PC-3 (cell line): ENCODE measurements at regions not wholly inside any gene's neighbourhood (a gene's known extent, or its start where the extent isn't known, plus 50 kb on each side); places are given as distances from the start of the nearest gene placed in this dataset.

Source experiments
- ATAC-seq: fragments of 200-7000 bp; cut with Tn5 transposase; 2 replicates; pipeline ENCODE4 v1.9.1; 2020; ENCODE audit warnings: mild to moderate bottlenecking, moderate library complexity
- BruUV-seq: library from RNA; stranded (reverse); fragments of 400-500 nt; replicated peaks from 2 replicates; lab custom pipeline; 2021; lab: Mats Ljungman, UMichigan
- CTCF ChIA-PET: fragments of 300-600 bp; sonication (Branson Sonifier 250); formaldehyde crosslinking; loops from one replicate; lab custom pipeline; 2022; ENCODE audit warnings: antibody characterized with exemption; lab: Charles Lee
- POLR2A ChIA-PET: fragments of 300-600 bp; sonication (Branson Sonifier 250); formaldehyde crosslinking; loops from one replicate; lab custom pipeline; 2022; ENCODE audit warnings: antibody characterized with exemption; ENCODE audit not compliant: unreplicated experiment; lab: Charles Lee
- DNase-seq: peaks from one replicate; pipeline ENCODE4 v3.0.0-alpha.2; 2015
- H2AFZ ChIP-seq: fragments of 300-600 bp; sonication (generic); 2 replicates; pipeline ENCODE4 v1.6.0; 2016; ENCODE audit warnings: antibody characterized with exemption, low read length
- H3F3A ChIP-seq: fragments of 300-600 bp; sonication (generic); one replicate; pipeline ENCODE4 v1.6.0; 2017; ENCODE audit warnings: antibody characterized with exemption, low read length, control low read depth, mild to moderate bottlenecking; ENCODE audit not compliant: unreplicated experiment
- H3K27ac ChIP-seq: fragments of 300-600 bp; sonication (generic); 2 replicates; pipeline ENCODE4 v1.5.1; 2016; ENCODE audit warnings: mild to moderate bottlenecking, low read length
- H3K27me3 ChIP-seq: fragments of 300-600 bp; sonication (generic); 2 replicates; pipeline ENCODE4 v1.6.1; 2016; ENCODE audit warnings: low read length, mixed read lengths
- H3K36me3 ChIP-seq: fragments of 300-600 bp; sonication (generic); 2 replicates; pipeline ENCODE4 v1.6.1; 2016; ENCODE audit warnings: low read depth, mixed run types, low read length, mixed read lengths
- H3K4me1 ChIP-seq: fragments of 300-600 bp; sonication (generic); 2 replicates; pipeline ENCODE4 v1.5.1; 2016; ENCODE audit warnings: low read length; ENCODE audit not compliant: insufficient read depth
- H3K4me2 ChIP-seq: fragments of 300-600 bp; sonication (generic); 2 replicates; pipeline ENCODE4 v1.6.0; 2016; ENCODE audit warnings: low read length
- H3K4me3 ChIP-seq: fragments of 300-600 bp; sonication (generic); 2 replicates; pipeline ENCODE4 v1.5.1; 2016; ENCODE audit warnings: mild to moderate bottlenecking, low read length, mixed read lengths
- H3K79me2 ChIP-seq: fragments of 300-600 bp; sonication (generic); 2 replicates; pipeline ENCODE4 v1.6.1; 2017; ENCODE audit warnings: low read length, mixed read lengths
- H3K9ac ChIP-seq: fragments of 300-600 bp; sonication (generic); 2 replicates; pipeline ENCODE4 v1.6.0; 2016; ENCODE audit warnings: mild to moderate bottlenecking, low read length
- H3K9me2 ChIP-seq: fragments of 300-600 bp; sonication (generic); replicated peaks from 2 replicates; pipeline ENCODE4 v1.6.1; 2016; ENCODE audit warnings: mixed run types, low read length, mixed read lengths
- H3K9me3 ChIP-seq: fragments of 300-600 bp; sonication (generic); 2 replicates; pipeline ENCODE4 v1.6.1; 2016; ENCODE audit warnings: low read length, mixed read lengths
- H4K20me1 ChIP-seq: fragments of 300-600 bp; sonication (generic); 2 replicates; pipeline ENCODE4 v1.6.1; 2016; ENCODE audit warnings: low read length, mixed read lengths
- CTCF ChIP-seq: fragments of 300-600 bp; sonication (generic); conservative IDR thresholded peaks from 2 replicates; pipeline ENCODE4 v1.5.1; 2017; ENCODE audit warnings: antibody characterized with exemption, low read depth, mild to moderate bottlenecking, low read length
- EZH2 ChIP-seq: fragments of 300-600 bp; sonication (generic); IDR thresholded peaks from one replicate; pipeline ENCODE4 v1.6.1; 2017; ENCODE audit warnings: antibody characterized with exemption, mild to moderate bottlenecking, low read length; ENCODE audit not compliant: unreplicated experiment
- EZH2phosphoT487 ChIP-seq: fragments of 300-600 bp; sonication (generic); IDR thresholded peaks from 2 replicates; pipeline ENCODE4 v1.6.1; 2018; ENCODE audit warnings: mild to moderate bottlenecking, antibody characterized with exemption, low read length, borderline replicate concordance
- intact Hi-C: fragments of 100-400 bp; cut with micrococcal nuclease; formaldehyde crosslinking; loops from 2 replicates; pipeline ENCODE4 v1.9.0; 2023

GRCh38 chr3:155015776-155016436 lies 64.2 kb upstream of the MME start:
- BruUV-seq, result no TSS peak
- intact Hi-C loops, result no loop called here
- TF ChIP-seq EZH2 (no peak), CTCF (no peak), EZH2phosphoT487 (no peak)
- H3K9me3 ChIP-seq, result no peaks in the 10 kb centered on the region
- no peak for DNase-seq
- ATAC-seq, result no peak
- H3K27me3 ChIP-seq, result no peaks in the 10 kb centered on the region
- no peaks in the 10 kb centered on the region for H3F3A ChIP-seq
- no peak overlapping the region for H3K4me3 ChIP-seq
- CTCF ChIA-PET, result no interaction called here
- no peaks in the 10 kb centered on the region for H4K20me1 ChIP-seq
- no peak overlapping the region for H3K27ac ChIP-seq
- no peaks in the 10 kb centered on the region for H3K9me2 ChIP-seq
- H3K9ac ChIP-seq, result no peak overlapping the region
- POLR2A ChIA-PET, result no interaction called here
- H2AFZ ChIP-seq, result no peak overlapping the region
- H3K36me3 ChIP-seq, result no peaks in the 10 kb centered on the region
- no peak overlapping the region for H3K4me2 ChIP-seq
- H3K4me1 ChIP-seq, result no peaks in the 10 kb centered on the region
- no peaks in the 10 kb centered on the region for H3K79me2 ChIP-seq

GRCh38 chr3:155014953-155015352 lies 65.2 kb upstream of the MME start:
- H3K4me3 ChIP-seq, result no peak overlapping the region
- ChIA-PET CTCF (no interaction called here), POLR2A (no interaction called here)
- DNase-seq, result no peak
- intact Hi-C loops, result no loop called here
- H3K4me2 ChIP-seq, result no peak overlapping the region
- no peak overlapping the region for H3K27ac ChIP-seq
- H4K20me1 ChIP-seq, result no peaks in the 10 kb centered on the region
- no peaks in the 10 kb centered on the region for H3K9me2 ChIP-seq
- no peaks in the 10 kb centered on the region for H3F3A ChIP-seq
- no peak overlapping the region for H2AFZ ChIP-seq
- no peaks in the 10 kb centered on the region for H3K9me3 ChIP-seq
- no peaks in the 10 kb centered on the region for H3K79me2 ChIP-seq
- H3K36me3 ChIP-seq, result no peaks in the 10 kb centered on the region
- no peak overlapping the region for H3K9ac ChIP-seq
- no TSS peak for BruUV-seq
- no peaks in the 10 kb centered on the region for H3K4me1 ChIP-seq
- TF ChIP-seq EZH2 (no peak), EZH2phosphoT487 (no peak), CTCF (no peak)
- ATAC-seq, result no peak
- H3K27me3 ChIP-seq, result no peaks in the 10 kb centered on the region

GRCh38 chr3:155013427-155013826 lies 66.7 kb upstream of the MME start:
- ATAC-seq (no peak), DNase-seq (no peak)
- Histone ChIP-seq H3K9me3 (no peaks in the 10 kb centered on the region), H3K4me3 (no peak overlapping the region), H3K27ac (no peak overlapping the region), H3K27me3 (no peaks in the 10 kb centered on the region), H3K36me3 (no peaks in the 10 kb centered on the region), H3K9ac (no peak overlapping the region), H3K9me2 (no peaks in the 10 kb centered on the region), H3K4me2 (no peak overlapping the region), H2AFZ (no peak overlapping the region), H4K20me1 (no peaks in the 10 kb centered on the region), H3F3A (no peaks in the 10 kb centered on the region), H3K79me2 (no peaks in the 10 kb centered on the region), H3K4me1 (no peaks in the 10 kb centered on the region)
- ChIA-PET POLR2A (no interaction called here), CTCF (no interaction called here)
- no TSS peak for BruUV-seq
- TF ChIP-seq EZH2 (no peak), CTCF (no peak), EZH2phosphoT487 (no peak)
- intact Hi-C loops, result no loop called here
